Lower leg skin (tissue), 3 donors: ENCODE measurements at regions not wholly inside any gene's neighbourhood (a gene's known extent, or its start where the extent isn't known, plus 50 kb on each side); places are given as distances from the start of the nearest gene placed in this dataset.

Experiments used
- POLR2A ChIP-seq, 2 donors: fragments of 450-650 bp; IDR thresholded peaks; one replicate each; pipeline ENCODE4 v1.6.1; 2016 to 2017; ENCODE audit warnings: antibody characterized with exemption in 2 of 2, mild to moderate bottlenecking in 1 of 2, moderate library complexity in 1 of 2
- TF ChIP-seq, protein P1 (sequence below), 3 donors: fragments of 450-650 bp; IDR thresholded peaks; one replicate each; pipeline ENCODE4 v1.5.1; 2016; ENCODE audit warnings: antibody characterized with exemption in 3 of 3, mild to moderate bottlenecking in 3 of 3, moderate library complexity in 2 of 3

DNA sequence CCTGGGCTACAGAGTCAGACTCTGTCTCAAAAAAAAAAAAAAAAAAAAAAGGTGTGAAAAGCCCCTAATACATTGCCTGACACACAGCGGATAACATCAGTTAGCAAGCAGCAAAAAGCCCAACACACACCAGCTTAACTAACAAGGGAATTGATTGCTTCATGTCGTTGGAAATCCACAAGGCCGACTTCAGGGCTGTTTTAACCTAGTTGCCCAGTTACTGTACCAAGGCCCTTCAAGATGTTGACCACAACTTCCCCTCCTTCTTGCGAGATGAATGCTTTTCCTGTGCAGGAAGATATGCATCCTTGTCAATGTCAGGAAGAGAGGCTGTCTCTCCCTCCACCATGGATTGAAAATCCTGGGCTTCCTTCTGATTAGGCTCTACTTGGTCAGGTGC is 202.9 kb downstream of the MIB1 start:
- TF ChIP-seq, protein P1, sequence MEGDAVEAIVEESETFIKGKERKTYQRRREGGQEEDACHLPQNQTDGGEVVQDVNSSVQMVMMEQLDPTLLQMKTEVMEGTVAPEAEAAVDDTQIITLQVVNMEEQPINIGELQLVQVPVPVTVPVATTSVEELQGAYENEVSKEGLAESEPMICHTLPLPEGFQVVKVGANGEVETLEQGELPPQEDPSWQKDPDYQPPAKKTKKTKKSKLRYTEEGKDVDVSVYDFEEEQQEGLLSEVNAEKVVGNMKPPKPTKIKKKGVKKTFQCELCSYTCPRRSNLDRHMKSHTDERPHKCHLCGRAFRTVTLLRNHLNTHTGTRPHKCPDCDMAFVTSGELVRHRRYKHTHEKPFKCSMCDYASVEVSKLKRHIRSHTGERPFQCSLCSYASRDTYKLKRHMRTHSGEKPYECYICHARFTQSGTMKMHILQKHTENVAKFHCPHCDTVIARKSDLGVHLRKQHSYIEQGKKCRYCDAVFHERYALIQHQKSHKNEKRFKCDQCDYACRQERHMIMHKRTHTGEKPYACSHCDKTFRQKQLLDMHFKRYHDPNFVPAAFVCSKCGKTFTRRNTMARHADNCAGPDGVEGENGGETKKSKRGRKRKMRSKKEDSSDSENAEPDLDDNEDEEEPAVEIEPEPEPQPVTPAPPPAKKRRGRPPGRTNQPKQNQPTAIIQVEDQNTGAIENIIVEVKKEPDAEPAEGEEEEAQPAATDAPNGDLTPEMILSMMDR (IDR thresholded peaks at IDR 0.05): no peak
- TF ChIP-seq POLR2A (IDR thresholded peaks at IDR 0.05): no peak
